Neural progenitor cell (in vitro differentiated cells): ENCODE measurements at regions not wholly inside any gene's neighbourhood (a gene's known extent, or its start where the extent isn't known, plus 50 kb on each side); places are given as distances from the start of the nearest gene placed in this dataset.

Experiments used
- EZH2 ChIP-seq: fragments of 200-600 bp; sonication (generic); IDR thresholded peaks from 2 replicates; pipeline ENCODE4 v1.6.1; 2017; ENCODE audit warnings: antibody characterized with exemption, mild to moderate bottlenecking, moderate library complexity
- TF ChIP-seq, protein P1 (sequence below): fragments of 200-600 bp; sonication (generic); IDR thresholded peaks from 2 replicates; pipeline ENCODE4 v1.5.1; 2017; ENCODE audit warnings: antibody characterized with exemption, mild to moderate bottlenecking

DNA sequence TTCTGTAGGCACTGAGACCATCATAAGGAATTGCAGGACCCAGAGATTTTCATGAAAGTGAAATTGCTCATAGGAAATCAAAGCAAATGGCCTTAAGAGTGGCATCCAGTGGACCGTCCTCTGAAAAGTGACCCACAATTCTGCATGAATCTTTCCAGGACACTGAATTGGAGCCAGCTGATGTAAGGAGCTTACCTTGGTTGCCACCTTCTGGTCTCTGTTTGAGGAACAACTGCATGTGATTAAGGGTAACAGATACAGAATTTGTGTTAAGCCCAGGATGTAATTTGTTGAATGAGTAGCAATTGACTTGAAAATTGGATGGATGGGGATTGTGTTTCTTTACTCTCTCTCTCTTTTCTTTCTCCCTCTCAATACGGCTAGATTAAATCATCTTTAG lies 49.9 kb upstream of the GAS1 start:
- TF ChIP-seq, protein P1, sequence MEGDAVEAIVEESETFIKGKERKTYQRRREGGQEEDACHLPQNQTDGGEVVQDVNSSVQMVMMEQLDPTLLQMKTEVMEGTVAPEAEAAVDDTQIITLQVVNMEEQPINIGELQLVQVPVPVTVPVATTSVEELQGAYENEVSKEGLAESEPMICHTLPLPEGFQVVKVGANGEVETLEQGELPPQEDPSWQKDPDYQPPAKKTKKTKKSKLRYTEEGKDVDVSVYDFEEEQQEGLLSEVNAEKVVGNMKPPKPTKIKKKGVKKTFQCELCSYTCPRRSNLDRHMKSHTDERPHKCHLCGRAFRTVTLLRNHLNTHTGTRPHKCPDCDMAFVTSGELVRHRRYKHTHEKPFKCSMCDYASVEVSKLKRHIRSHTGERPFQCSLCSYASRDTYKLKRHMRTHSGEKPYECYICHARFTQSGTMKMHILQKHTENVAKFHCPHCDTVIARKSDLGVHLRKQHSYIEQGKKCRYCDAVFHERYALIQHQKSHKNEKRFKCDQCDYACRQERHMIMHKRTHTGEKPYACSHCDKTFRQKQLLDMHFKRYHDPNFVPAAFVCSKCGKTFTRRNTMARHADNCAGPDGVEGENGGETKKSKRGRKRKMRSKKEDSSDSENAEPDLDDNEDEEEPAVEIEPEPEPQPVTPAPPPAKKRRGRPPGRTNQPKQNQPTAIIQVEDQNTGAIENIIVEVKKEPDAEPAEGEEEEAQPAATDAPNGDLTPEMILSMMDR = peak; percentile 56
- no peak for TF ChIP-seq EZH2
